Left lung (tissue), 4 donors: ENCODE measurements at regions not wholly inside any gene's neighbourhood (a gene's known extent, or its start where the extent isn't known, plus 50 kb on each side); places are given as distances from the start of the nearest gene placed in this dataset.

Experiments
- ATAC-seq: fragments of 200-7000 bp; cut with Tn5 transposase; one replicate; pipeline ENCODE4 v1.9.1; 2020; ENCODE audit warnings: moderate library complexity
- DNase-seq, 4 donors: peaks; one replicate each; pipeline ENCODE4 v3.0.0-alpha.2; 2013 to 2020
- H3K27ac ChIP-seq, 2 donors: fragments of 200-600 bp; sonication (generic) in 1 of 2; one replicate each; pipeline versions ENCODE4 v1.5.0 to v1.8.0; 2020 to 2021
- H3K27me3 ChIP-seq, 2 donors: fragments of 200-600 bp; sonication (generic) in 1 of 2; one replicate each; pipeline versions ENCODE4 v1.5.0 to v1.8.0; 2020 to 2021
- H3K36me3 ChIP-seq, 2 donors: fragments of 200-600 bp; sonication (generic) in 1 of 2; one replicate each; pipeline versions ENCODE4 v1.5.0 to v1.8.0; 2020 to 2021
- H3K4me1 ChIP-seq, 2 donors: fragments of 200-600 bp; one replicate each; pipeline ENCODE4 v1.8.0; 2021
- H3K4me3 ChIP-seq, 2 donors: fragments of 200-600 bp; sonication (generic) in 1 of 2; one replicate each; pipeline versions ENCODE4 v1.5.0 to v1.8.0; 2020 to 2021; ENCODE audit warnings: mild to moderate bottlenecking in 1 of 2
- H3K9me3 ChIP-seq, 2 donors: fragments of 200-600 bp; sonication (generic) in 1 of 2; one replicate each; pipeline versions ENCODE4 v1.5.0 to v1.8.0; 2020 to 2021
- CTCF ChIP-seq, 2 donors: fragments of 200-600 bp; sonication (generic) in 1 of 2; IDR thresholded peaks; one replicate each; pipeline versions ENCODE4 v1.5.0 to v1.8.0; 2021; ENCODE audit warnings: antibody characterized with exemption in 2 of 2
- intact Hi-C, 2 donors: fragments of 100-400 bp; cut with DNase I; formaldehyde crosslinking; loops; one replicate each; pipeline versions ENCODE4 v1.11.2 to v1.14.2; 2022
- donor health status: DM: no; HTN: yes; CAD: no.
- donor health status: DM: no; HTN: no; CAD: no.

DNA sequence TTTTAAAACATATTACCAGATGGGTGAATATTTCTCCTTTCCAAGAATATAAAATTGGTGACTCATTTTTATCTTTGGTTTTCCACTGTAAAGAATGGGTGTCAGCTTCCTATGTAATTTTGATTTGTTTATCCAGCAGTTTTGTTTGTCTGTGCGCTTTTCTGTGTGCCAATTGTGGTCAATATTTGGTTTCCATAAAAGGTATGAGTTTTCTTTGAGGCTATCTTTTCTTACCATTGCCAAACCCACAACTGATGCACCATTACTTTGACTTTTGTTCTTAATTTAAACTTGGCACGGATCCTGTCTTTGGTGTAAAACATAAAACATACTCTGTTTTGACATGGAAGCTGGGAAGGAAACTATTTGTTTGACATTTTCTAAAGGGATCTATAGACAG, 78.8 kb upstream of the NAV3 start:
- H3K36me3 ChIP-seq: no peaks in the 10 kb centered on the region
- TF ChIP-seq CTCF (IDR thresholded peaks at IDR 0.05): no peak
- DNase-seq (no peak), ATAC-seq (no peak)
- intact Hi-C loops: no loop called here
- no peaks in the 10 kb centered on the region for H3K4me1 ChIP-seq
- no peak overlapping the region for H3K4me3 ChIP-seq
- H3K27me3 ChIP-seq: no peaks in the 10 kb centered on the region
- H3K9me3 ChIP-seq: no peaks in the 10 kb centered on the region
- H3K27ac ChIP-seq: no peak overlapping the region

- intact Hi-C loops: no loop called here
- ATAC-seq (peak; percentile 24), DNase-seq (peak in 1 of 4 donors; percentile 21)
- Histone ChIP-seq H3K36me3 (no peaks in the 10 kb centered on the region), H3K27ac (no peak overlapping the region), H3K27me3 (no peaks in the 10 kb centered on the region), H3K4me1 (no peaks in the 10 kb centered on the region), H3K4me3 (no peak overlapping the region), H3K9me3 (no peaks in the 10 kb centered on the region)
- no peak for TF ChIP-seq CTCF (IDR thresholded peaks at IDR 0.05)
Observed at GRCh38 chr12:77746096-77746495, 84.6 kb upstream of the NAV3 start.

DNA sequence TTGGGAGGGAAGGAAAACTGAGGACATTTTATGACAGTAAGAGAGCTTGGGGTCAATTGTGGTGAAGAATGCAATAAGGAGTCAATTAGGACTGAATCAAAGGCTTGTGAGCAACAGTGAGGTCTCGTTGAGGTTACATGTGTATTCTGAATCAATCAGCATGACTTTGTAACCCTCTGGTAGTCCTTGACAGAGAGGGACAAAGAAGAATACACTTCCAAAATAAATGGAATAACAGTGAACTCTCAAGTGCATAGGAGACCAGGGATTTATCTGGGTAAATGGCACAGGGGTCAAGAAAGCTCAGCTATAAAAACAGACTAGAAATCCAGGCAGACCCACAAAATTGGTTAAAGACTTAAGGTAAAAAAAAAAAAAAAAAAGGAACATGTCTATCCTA, 85.1 kb upstream of the NAV3 start:
- TF ChIP-seq CTCF (IDR thresholded peaks at IDR 0.05): no peak
- intact Hi-C loops: no loop called here
- ATAC-seq (no peak), DNase-seq (no peak)
- no peak overlapping the region for H3K4me3 ChIP-seq
- H3K27me3 ChIP-seq: no peaks in the 10 kb centered on the region
- no peaks in the 10 kb centered on the region for H3K36me3 ChIP-seq
- H3K27ac ChIP-seq: no peak overlapping the region
- no peaks in the 10 kb centered on the region for H3K9me3 ChIP-seq
- no peaks in the 10 kb centered on the region for H3K4me1 ChIP-seq

DNA sequence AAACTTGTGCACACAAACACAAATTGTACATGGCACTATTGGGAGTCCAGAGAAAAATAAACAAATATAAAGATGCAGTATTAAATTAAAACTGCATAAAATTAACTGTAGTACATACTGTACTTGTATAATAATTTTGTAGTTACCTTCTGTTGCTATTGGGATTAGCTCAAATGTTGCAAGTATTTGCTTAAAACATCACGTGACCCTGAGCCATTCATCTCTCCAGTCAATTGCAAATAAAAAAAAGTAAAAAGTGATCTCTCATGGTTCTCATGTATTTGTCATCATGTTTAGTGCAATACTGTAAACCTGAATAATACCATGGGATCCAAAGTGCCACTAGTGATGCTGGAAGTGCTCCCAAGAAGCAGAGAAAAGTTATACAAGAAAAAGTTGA, 88.1 kb upstream of the NAV3 start:
- Histone ChIP-seq H3K27ac (no peak overlapping the region), H3K4me1 (no peaks in the 10 kb centered on the region), H3K9me3 (no peaks in the 10 kb centered on the region), H3K27me3 (no peaks in the 10 kb centered on the region), H3K36me3 (no peaks in the 10 kb centered on the region), H3K4me3 (no peak overlapping the region)
- intact Hi-C loops: no loop called here
- DNase-seq: no peak
- no peak for TF ChIP-seq CTCF (IDR thresholded peaks at IDR 0.05)
- no peak for ATAC-seq

DNA sequence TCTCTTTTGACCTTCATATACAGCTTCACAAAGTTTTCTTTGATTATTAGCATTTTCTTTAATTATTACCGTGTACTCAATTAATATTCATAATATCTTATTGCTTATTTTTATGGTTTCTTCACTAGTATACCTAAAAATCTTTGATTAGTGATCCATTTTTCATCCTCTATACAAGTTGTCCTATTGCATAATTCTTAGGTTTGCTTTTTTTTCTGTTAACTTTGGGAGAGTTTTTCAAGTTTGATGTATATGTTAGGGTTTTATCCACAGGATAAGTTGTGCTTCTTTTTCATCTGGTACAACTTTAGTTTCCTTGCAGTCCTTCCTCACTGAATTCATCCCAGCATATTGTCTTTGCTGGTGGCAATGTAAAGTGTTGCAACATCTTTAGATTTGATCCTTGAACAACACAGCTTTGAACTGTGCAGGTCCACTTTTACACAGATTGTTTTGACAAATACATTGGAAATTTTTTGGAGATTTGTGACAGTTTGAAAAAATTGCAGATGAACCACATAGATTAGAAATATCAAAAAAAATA, 88.6 kb upstream of the NAV3 start:
- Histone ChIP-seq H3K27me3 (no peaks in the 10 kb centered on the region), H3K4me3 (no peak overlapping the region), H3K27ac (no peak overlapping the region), H3K36me3 (no peaks in the 10 kb centered on the region), H3K4me1 (no peaks in the 10 kb centered on the region), H3K9me3 (peaks cover 0 to under 1% of the 10 kb centered on the region in 2 donors)
- no peak for DNase-seq
- no peak for TF ChIP-seq CTCF (IDR thresholded peaks at IDR 0.05)
- ATAC-seq: no peak
- intact Hi-C loops: no loop called here
